Right lobe of liver (tissue), 4 donors: ENCODE measurements at regions not wholly inside any gene's neighbourhood (a gene's known extent, or its start where the extent isn't known, plus 50 kb on each side); places are given as distances from the start of the nearest gene placed in this dataset.

Experiments
- CTCF ChIP-seq, 4 donors: fragments of 200-600 bp in 3 of 4; fragments of 450-650 bp in 1 of 4; IDR thresholded peaks; one replicate each; pipeline versions ENCODE4 v1.5.1 to v1.8.0; 2016 to 2022; ENCODE audit warnings: antibody characterized with exemption in 4 of 4, mild to moderate bottlenecking in 2 of 4
- POLR2A ChIP-seq: fragments of 450-650 bp; IDR thresholded peaks from one replicate; pipeline ENCODE4 v1.6.1; 2017; ENCODE audit warnings: antibody characterized with exemption, mild to moderate bottlenecking
- donor health status: DM: no; HTN: no; CAD: no.
- donor health status: DM: no; HTN: no; CAD: no.
- donor health status: DM: no; HTN: yes; CAD: no.

GRCh38 chr3:144294659-144295538, 323.3 kb downstream of the DIPK2A start:
- TF ChIP-seq CTCF (IDR thresholded peaks at IDR 0.05) (no peak), POLR2A (no peak)
